Inferior parietal cortex (tissue), 1 donor: ENCODE measurements at regions not wholly inside any gene's neighbourhood (a gene's known extent, or its start where the extent isn't known, plus 50 kb on each side); places are given as distances from the start of the nearest gene placed in this dataset.
A peak's percentile ranks its signal among the peaks of the same experiment; 100 is the strongest.

Source experiments
- DNase-seq: peaks from one replicate; pipeline ENCODE4 v3.0.0-alpha.2; 2016; ENCODE audit errors: extremely low spot score

DNA sequence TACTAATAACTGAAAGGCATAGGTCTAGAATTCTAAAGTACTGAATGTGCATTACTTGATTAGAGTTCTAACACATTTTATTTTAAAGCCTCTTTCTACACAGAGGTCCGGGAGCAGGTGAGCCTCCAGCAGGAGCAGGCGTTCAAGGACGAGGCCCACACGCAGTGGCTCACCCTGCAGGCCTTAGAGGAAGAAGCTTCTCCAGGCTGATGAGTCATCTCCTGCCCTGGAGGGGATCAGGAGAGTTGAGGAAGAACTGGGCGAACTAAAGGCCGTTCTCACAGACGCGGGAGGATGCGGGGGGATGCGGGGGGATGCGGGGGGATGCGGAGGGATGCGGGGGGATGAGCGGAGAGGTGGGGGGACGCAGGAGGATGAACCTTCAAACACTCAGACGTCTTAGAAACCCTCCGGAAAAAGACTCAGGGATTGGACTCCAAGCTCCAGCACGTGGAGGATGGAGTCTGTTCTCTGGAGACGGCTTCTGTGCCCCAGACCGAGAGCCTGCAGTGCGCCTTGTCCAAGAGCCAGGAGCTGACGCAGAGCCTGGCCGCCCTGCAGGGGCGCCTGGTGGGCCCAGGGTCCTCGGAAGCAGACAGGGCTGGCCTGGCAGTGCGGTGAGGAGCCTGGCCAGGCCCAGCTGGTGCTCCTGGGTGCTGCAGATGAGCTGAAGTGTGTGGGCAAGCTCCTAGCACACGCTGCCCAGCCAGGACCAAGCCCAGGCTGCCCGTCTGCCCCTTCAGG lies 433.7 kb upstream of the TPK1 start:
- no peak for DNase-seq

DNA sequence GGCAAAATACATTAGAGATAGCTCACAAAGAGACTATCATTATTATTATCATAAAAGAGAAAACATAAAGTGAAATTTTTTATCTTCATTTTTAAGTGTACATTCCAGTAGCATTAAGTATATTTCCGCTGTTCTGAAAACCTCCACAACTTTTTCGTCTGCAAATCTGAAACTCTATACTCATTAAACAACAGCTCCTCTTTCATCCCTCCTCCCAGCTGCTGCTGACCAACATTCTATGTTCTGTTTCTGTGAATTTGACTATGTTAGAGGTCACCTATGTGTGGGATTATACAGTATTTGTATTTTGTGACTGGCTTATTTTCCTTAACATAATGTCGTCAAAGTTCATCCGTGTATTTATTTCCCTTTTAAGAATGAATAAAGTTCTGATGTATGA lies 429.3 kb upstream of the TPK1 start:
- no peak for DNase-seq

DNA sequence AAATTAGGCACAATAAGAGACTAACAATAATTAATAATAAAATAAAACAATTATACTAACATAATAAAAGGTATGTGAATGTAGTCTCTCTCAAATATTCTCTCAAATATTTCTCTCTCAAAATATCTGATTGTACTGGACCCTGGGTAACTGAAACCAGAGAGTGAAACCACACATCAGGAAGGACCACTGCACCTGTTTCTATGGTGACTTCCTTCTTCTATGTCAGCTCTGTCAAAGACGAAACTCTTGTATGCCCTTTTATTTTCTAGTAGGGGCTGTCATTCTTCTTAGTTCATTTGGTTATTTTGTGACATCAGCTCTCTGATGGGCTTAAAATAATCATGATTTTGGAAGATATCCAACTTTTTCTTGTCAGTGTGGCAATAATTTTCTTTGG lies 428.0 kb upstream of the TPK1 start:
- DNase-seq = no peak

DNA sequence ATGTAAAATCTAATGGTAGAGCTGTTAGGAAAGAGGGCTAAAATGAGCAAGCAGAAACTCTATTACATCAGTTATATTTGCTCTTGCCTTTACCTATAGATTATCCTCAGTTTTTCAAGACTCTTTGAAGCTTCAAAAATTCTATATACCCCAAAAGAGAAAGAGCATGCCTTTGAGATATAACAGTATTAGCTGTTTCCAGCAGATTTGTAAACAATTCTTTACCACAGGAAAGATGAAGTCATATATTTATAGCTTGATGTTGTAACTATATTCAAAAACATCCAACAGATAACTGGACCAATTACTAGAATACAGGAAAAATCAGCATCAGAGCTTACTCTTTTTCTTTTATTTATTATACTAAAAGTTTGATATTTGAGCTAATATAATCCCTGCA lies 416.2 kb upstream of the TPK1 start:
- DNase-seq = no peak

DNA sequence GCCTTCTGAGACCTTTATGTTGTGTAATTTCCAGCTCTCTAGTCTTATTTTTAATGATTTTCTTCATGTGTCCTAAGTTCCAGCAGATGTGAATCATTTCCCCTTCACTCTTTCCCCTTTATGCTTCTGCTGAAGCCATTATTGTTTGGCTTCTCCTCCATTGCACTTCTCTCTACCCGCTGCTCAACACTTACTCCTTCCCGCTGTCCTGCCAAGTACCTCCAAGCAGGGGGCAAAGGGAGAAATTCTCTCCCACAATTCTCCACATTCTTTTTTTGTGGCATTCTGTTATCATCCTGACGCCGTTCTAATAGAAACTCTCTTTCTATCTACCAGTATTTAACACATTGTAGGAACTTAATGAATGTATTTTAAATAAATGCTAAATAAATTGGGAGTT lies 388.9 kb upstream of the TPK1 start:
- DNase-seq = no peak

DNA sequence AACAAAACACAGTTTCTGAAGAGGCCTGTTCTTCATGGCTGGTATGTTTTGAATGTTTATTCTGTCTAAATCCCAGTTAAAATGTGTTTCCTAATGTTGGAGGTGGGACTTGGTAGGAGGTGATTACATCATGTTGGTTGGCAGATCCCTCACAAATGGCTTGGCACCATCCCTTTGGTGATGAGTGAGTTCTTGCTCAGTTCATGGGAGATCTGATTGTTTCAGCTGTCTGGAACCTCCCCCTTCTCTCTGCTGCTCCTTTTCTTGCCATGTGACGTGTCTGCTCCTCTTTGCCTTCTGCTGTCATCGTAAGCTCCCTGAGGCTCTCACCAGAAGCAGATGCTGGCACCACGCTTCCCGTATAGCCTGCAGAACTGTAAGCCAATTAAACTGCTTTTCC lies 383.6 kb upstream of the TPK1 start:
- no peak for DNase-seq

DNA sequence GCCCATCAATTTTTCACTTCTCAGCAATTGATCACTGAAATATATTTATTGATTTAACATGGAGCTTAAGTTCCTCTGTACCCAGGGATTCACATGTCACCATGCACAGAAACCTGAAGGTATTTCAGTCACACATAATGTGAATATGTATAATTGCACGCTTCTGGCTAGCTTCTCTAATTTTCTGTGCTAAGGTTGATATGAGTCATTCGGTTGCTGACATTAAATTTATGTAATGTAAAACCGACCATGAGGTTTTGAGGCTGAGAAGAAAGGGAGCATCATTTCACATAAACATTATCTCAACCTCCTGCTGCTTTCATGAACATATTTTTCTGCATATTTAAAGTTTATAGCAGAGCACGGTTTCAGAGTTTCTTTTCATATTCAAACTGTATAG lies 381.0 kb upstream of the TPK1 start:
- no peak for DNase-seq

DNA sequence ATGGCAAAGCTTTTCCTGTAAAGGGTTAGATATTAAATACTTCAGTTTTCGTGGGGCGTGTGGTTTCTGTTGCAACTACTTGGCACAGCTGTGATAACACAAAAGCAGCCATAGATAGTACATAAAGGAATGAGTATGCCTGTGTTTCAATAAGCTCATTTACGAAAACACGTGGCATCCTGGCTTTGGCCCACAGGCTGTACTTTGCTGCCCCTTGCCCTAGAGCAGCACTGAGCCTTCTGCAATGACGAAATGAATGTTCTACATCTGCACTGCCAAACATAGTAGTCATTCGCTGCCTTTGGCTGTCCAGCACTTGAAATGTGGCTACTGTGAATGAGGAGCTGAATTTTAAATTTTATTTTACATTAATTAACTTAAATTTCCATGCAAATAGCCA lies 376.2 kb upstream of the TPK1 start:
- peak; percentile 53 for DNase-seq

DNA sequence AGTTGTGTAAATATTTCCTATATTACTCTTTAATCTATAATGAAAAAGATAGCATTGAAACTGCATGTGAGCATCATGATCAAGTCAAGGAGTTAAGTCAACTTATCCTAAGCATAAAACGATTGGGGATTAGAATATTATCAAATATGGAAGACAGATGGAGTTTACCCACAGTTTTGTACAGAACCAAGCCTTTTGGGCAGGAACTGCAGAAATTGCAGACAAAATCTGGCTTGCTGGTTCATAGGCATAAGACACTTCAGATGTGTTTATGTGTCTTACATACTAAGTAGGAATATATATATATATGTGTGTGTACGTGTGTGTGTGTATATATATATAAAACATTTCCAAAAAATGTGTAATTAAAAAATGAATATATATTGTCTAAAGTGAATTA lies 375.4 kb upstream of the TPK1 start:
- no peak for DNase-seq

DNA sequence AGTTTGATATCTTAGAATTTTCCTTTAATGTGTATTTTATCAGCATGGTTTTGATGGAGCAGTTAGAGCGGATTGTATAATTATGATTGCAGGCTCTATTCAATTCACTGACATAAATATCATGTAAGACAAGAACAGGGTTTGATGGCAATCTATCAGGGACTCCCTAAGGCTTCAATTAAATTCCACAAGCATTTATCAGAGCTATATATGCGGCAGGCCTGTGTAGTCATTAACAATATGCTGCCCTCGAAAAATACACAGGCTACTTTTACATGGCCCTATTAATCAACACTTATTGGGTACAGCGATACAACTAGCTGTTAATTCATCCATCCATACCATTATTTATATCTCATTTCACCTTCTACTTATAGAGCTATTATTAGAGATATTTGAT lies 358.1 kb upstream of the TPK1 start:
- DNase-seq = no peak

DNA sequence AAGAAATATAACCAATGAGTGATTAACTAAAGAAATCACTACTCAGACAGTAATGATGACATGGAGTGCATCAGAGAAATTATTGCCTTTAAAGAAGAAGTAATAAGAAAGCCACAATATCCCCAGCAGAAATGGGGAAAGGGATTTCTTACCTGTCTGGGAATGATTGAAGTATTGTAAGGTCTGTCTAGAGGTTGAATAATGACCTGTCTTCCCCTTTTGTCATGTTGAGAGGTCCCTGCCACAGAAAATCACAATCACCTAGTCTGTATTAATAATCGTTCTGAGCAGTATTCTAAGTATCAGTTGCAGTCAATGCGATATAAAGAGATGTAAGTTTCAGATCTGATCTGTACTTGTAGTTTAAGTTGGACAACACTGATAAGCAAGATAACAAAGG lies 349.1 kb upstream of the TPK1 start:
- DNase-seq = no peak

DNA sequence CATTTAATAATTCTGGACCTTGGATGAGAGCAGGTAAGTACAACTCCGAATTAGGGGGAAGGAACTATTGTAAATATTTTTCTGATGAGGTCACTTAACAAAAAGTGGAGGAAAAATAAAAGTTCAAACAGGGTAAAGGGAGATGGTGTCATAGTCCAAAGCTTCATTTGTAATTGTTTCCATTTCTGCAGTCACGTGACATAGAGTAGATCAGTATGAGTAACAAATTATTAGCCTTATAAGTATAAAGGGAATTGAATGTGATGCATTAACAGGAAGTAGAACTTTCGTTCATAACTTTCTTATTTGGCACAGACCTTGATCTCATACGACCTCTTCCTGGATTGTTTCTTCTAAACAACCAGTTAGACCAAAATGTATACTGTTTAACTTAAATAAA lies 347.2 kb upstream of the TPK1 start:
- DNase-seq = no peak

DNA sequence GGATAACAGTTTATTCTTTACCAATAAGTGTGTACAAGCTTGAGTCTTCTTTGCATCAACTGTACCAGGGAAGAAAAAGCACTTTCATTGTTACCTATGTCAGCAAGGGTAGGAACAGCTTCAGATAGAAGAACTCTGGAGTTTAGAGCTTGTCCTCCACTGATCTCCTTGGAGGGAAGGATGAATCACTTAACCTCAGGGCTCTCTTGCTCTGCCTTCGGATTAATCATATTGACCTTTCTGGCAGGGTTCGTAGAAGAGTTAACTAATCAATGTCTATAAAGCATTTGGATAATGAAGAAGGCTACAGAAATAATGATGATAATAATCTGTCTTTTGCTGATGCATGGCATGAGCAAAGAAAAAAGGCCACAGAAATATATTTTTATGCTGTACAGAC lies 339.5 kb upstream of the TPK1 start:
- no peak for DNase-seq

DNA sequence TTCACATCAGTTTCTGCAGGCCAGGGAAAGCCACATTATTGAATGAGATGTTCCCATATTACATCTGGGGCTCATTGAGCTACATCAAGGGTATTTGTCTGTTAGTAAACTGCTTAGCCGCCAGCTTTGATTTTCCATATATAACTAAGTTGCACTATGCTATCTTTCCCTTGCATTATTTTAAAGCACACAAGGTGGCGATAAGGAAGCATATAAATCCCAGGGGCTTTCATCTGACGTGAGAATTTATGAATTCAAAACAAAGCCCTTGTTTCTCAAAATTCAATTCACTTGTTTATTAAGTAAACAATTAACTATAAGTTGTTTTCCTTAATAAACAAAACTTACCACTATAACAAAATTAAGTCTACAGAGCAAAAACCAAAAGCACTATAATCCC lies 334.1 kb upstream of the TPK1 start:
- peak; percentile 28 for DNase-seq

DNA sequence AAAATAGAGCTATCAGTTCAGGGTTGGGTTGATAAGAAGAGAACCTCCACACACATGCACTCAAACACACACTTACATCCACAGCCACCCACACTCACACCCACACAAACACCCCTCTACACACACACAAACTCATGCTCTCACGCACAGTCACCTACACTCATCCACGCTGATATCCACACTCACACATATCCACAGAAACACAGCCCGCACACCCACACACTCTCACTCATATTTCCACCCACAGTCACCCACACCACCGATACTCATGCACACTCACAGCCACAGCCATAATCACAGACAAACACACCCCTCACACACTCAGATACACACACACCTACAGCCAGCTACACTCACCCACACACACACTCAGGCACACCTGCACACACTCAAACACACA lies 333.0 kb upstream of the TPK1 start:
- DNase-seq = no peak

DNA sequence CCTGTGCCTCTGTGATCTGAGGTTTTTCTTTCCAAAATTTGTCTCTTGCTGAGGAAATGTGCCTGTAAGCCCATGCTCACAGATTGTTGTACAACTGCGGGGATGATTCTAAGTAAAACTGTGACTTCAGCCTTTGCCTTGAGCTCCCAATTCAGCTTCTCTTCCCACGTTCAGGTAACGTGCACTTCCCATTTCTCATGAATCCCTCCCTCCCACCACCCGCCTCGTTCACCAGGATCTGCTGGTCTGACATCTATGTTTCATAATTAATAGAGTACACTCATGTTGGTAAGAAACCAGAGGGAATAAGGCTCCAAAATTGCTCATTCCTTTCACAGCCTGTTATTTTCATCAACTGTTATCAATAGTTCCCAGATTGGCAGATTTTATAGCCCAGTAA lies 332.6 kb upstream of the TPK1 start:
- no peak for DNase-seq

DNA sequence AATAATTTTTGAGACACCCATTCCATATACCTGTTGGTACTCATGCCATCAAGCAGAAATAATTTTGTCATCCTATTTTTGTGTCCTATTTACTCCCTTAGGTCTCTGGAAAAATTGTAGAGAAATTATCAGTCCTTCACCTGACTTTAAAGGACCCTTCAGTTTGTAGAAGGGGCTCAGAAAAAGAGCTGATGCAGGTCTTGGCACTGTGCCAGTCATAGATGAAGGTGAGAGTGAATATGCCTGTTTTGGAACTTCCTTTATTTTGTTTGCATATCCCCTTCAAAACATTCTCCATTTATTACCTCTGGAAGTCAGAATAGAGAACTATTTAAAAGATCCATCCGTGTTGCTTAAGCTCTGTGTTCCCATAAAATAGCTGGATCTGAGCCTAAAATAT lies 321.0 kb upstream of the TPK1 start:
- DNase-seq = no peak

DNA sequence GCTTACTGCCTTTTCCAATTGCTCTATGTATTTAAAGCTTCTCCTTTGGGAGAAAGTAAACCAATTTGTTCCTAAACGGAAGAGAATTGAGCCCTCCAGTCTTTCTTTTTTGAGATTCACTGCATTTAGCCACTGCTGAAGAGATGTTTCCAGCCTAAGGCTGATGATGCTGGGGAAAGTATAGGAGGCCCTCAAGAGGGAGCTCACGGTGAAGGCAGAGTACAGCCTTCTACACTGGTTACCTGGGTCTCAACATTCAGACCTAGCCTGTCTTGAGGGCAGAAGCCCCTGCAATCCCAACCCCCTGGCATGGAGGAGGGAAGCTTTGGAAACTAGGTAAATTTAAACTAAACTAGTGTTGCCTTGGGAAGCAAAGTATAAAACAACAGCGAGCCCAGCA lies 316.7 kb upstream of the TPK1 start:
- DNase-seq = no peak

DNA sequence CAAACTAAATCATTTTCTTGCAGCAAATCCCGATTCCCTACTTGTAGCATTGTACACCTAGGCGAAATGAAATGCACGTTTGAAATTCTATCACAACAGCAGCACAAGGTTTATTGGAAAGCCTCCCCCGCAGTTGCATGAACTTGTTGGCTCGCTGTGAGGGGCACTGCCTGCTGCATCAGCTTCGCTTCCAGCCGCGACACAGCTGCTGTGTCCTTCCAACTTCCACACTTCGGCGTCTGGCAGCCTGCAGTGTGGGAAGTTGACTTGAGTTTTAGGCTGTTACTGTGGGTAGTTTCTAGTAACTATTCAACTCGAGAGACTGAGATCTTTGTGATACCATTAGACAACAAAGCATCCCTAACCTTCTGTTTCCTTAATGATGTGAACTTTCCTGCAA lies 315.8 kb upstream of the TPK1 start:
- DNase-seq = no peak

DNA sequence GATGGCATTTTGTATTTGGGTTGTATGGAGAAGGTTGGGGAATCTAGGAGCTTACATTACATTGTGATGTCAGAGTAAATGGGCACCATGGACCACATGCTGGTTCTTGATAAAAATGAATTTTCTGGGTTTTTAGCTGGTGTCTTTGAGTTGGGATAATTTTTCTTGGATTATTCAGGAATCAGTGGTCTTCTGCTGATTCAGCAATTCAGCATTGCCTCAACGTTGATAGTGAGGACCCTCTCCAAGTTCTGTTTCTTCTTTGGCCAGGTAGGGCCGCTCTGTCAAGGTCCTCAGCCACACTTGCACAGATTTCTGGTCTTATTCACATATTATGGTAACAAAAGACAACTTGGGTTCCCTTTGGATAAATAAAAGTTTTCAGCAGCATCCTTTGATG lies 312.0 kb upstream of the TPK1 start:
- DNase-seq = no peak

DNA sequence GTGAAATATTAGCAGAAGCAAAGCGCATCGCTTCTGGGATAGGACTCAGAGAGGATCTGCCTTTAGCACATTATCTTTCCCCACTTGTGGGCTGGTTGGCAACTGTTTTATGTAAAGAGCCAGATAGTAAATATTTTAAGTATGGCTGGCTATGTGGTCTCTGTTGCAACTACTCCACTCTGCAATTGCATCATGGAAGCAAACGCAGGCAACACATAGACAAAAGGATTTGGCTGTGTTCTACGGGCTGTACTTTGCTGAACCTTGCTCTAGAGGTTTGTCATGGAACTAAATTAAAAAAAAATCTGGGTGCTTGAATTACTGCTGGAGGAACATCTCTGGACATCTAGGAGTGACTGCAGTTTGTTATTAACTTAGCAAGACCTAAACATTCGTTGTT lies 307.8 kb upstream of the TPK1 start:
- DNase-seq = no peak

DNA sequence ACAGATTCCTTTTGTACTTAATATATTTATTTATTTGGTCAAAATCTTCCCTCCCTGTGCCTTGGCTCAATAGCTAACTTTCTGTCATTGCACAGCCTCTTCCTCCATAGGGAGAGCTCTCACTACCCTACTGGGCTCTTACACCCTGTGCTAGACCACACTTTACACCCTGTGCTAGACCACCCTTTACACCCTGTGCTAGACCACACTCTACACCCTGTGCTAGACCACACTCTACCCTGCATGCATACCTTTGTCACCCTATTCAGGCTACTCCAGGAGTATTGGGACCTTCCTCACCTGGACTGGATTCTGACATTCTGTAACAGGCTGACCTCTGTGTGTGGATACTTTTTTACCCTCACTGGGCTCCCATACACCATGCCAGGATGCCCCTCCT lies 298.5 kb upstream of the TPK1 start:
- no peak for DNase-seq

DNA sequence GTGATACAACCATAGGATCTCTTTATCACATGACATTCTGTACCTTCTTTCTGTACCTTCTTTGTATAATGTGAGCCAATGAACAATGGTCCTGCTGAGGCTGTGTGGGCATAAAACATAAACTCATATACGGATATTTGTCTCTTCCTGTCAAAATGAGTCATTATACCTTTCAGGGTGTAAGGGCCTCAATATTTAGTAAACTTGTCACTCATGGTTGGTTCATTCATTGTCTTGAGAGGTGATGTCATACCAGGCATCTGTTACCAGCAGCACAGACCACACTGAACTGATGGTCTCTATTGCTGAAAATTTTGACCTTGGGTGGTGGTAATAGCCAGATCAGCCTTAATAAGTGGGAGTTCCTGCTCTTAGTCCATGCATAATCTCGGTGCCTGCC lies 287.6 kb upstream of the TPK1 start:
- DNase-seq = no peak

DNA sequence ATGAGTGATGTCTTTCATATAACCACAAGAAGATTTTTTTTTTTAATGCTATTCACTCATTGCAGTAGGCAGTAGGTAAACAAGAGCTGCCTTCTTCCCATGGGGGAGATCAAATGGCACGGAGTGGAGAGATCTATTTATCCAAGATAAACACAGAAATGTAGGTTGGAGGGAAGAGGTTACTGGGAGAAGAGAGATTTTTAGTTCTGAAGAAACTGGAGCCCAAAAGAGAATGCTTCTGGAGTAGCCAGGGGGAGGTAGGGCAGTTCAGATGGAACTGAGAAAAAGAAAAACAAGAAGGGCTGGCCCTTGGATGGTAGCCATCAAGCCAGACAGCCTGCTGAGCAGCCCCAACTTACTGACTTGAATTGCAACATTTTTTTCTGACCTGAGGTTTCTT lies 270.1 kb upstream of the TPK1 start:
- no peak for DNase-seq

DNA sequence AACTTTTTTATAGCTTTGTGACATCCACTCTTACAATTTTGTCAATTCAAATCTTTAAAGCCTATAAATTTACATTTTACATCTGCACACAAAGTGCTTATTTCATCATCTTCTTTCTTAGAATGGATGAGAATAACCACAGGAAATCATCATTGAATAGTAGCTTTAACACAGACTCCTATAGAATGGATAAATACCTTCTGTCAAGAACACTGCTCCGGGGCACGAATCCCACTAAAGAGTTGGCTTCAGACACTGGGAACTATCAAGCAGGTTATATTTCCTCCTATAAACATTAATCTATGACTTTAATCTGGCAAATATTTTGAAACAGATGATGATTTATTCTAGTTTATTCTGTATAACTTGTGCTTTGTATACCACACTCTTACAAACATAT lies 269.7 kb upstream of the TPK1 start:
- DNase-seq = no peak
